ENCODE measurements at regions not wholly inside any gene's neighbourhood (a gene's known extent, or its start where the extent isn't known, plus 50 kb on each side); places are given as distances from the start of the nearest gene placed in this dataset.
A peak's percentile ranks its signal among the peaks of the same experiment; 100 is the strongest.

- Histone ChIP-seq H3K4me3 (ENCODE audit: severe bottlenecking) (no peak overlapping the region), H3K27me3 (ENCODE audit: insufficient read depth, poor library complexity, severe bottlenecking) (peaks cover 11% of the 10 kb centered on the region), H3K4me1 (ENCODE audit: insufficient read depth, poor library complexity, severe bottlenecking) (no peaks in the 10 kb centered on the region), H3K9me3 (ENCODE audit: severe bottlenecking) (no peaks in the 10 kb centered on the region), H3K36me3 (ENCODE audit: low read depth) (no peaks in the 10 kb centered on the region), H3K27ac (ENCODE audit: poor library complexity, severe bottlenecking) (no peak overlapping the region)
- no peak for TF ChIP-seq CTCF (IDR thresholded peaks at IDR 0.05; ENCODE audit: poor library complexity, severe bottlenecking)
- DNase-seq (ENCODE audit: low spot score) (no peak), ATAC-seq (ENCODE audit: low read depth) (no peak)
Observed at GRCh38 chr5:109958082-109958481, 268.4 kb downstream of the MAN2A1 start.

GRCh38 chr5:109959652-109960051 lies 269.9 kb downstream of the MAN2A1 start:
- no peak overlapping the region for H3K27ac ChIP-seq (ENCODE audit: poor library complexity, severe bottlenecking)
- no peak overlapping the region for H3K4me3 ChIP-seq (ENCODE audit: severe bottlenecking)
- H3K36me3 ChIP-seq (ENCODE audit: low read depth) = no peaks in the 10 kb centered on the region
- no peak for TF ChIP-seq CTCF (IDR thresholded peaks at IDR 0.05; ENCODE audit: poor library complexity, severe bottlenecking)
- DNase-seq (ENCODE audit: low spot score) (no peak), ATAC-seq (ENCODE audit: low read depth) (no peak)
- no peaks in the 10 kb centered on the region for H3K9me3 ChIP-seq (ENCODE audit: severe bottlenecking)
- H3K4me1 ChIP-seq (ENCODE audit: insufficient read depth, poor library complexity, severe bottlenecking) = no peaks in the 10 kb centered on the region
- H3K27me3 ChIP-seq (ENCODE audit: insufficient read depth, poor library complexity, severe bottlenecking) = peaks cover 11% of the 10 kb centered on the region

GRCh38 chr5:109961751-109962150 lies 272.0 kb downstream of the MAN2A1 start:
- no peak for DNase-seq (ENCODE audit: low spot score)
- no peak overlapping the region for H3K27ac ChIP-seq (ENCODE audit: poor library complexity, severe bottlenecking)
- no peaks in the 10 kb centered on the region for H3K36me3 ChIP-seq (ENCODE audit: low read depth)
- H3K27me3 ChIP-seq (ENCODE audit: insufficient read depth, poor library complexity, severe bottlenecking) = peaks cover 6% of the 10 kb centered on the region
- ATAC-seq (ENCODE audit: low read depth) = no peak
- no peak for TF ChIP-seq CTCF (IDR thresholded peaks at IDR 0.05; ENCODE audit: poor library complexity, severe bottlenecking)
- no peaks in the 10 kb centered on the region for H3K4me1 ChIP-seq (ENCODE audit: insufficient read depth, poor library complexity, severe bottlenecking)
- no peak overlapping the region for H3K4me3 ChIP-seq (ENCODE audit: severe bottlenecking)
- H3K9me3 ChIP-seq (ENCODE audit: severe bottlenecking) = no peaks in the 10 kb centered on the region

GRCh38 chr5:109962882-109963603 lies 273.3 kb downstream of the MAN2A1 start:
- H3K4me1 ChIP-seq (ENCODE audit: insufficient read depth, poor library complexity, severe bottlenecking) = no peaks in the 10 kb centered on the region
- H3K27ac ChIP-seq (ENCODE audit: poor library complexity, severe bottlenecking) = no peak overlapping the region
- ATAC-seq (ENCODE audit: low read depth) (no peak), DNase-seq (ENCODE audit: low spot score) (no peak)
- no peak for TF ChIP-seq CTCF (IDR thresholded peaks at IDR 0.05; ENCODE audit: poor library complexity, severe bottlenecking)
- H3K36me3 ChIP-seq (ENCODE audit: low read depth) = no peaks in the 10 kb centered on the region
- no peak overlapping the region for H3K4me3 ChIP-seq (ENCODE audit: severe bottlenecking)
- H3K9me3 ChIP-seq (ENCODE audit: severe bottlenecking) = no peaks in the 10 kb centered on the region
- peaks cover 4% of the 10 kb centered on the region for H3K27me3 ChIP-seq (ENCODE audit: insufficient read depth, poor library complexity, severe bottlenecking)

- no peak for TF ChIP-seq CTCF (IDR thresholded peaks at IDR 0.05; ENCODE audit: poor library complexity, severe bottlenecking)
- H3K9me3 ChIP-seq (ENCODE audit: severe bottlenecking) = no peaks in the 10 kb centered on the region
- H3K27ac ChIP-seq (ENCODE audit: poor library complexity, severe bottlenecking) = no peak overlapping the region
- peaks cover 4% of the 10 kb centered on the region for H3K27me3 ChIP-seq (ENCODE audit: insufficient read depth, poor library complexity, severe bottlenecking)
- DNase-seq (ENCODE audit: low spot score) (no peak), ATAC-seq (ENCODE audit: low read depth) (peak; percentile 54; the same call in 2 of the 3 replicates)
- no peak overlapping the region for H3K4me3 ChIP-seq (ENCODE audit: severe bottlenecking)
- H3K4me1 ChIP-seq (ENCODE audit: insufficient read depth, poor library complexity, severe bottlenecking) = no peaks in the 10 kb centered on the region
- H3K36me3 ChIP-seq (ENCODE audit: low read depth) = no peaks in the 10 kb centered on the region
Observed at GRCh38 chr5:109964136-109964535, 274.4 kb downstream of the MAN2A1 start.

All from RWPE2 (cell line).